HL-60/S4 (cell line): ENCODE measurements at regions not wholly inside any gene's neighbourhood (a gene's known extent, or its start where the extent isn't known, plus 50 kb on each side); places are given as distances from the start of the nearest gene placed in this dataset.
"Not testable (repeated sequence)": the region's sequence is repeated elsewhere in the genome, so short reads cannot be mapped to it uniquely, and the experiment has no call there.

Experiments used
- in situ Hi-C: fragments of 300-500 bp; cut with MboI; formaldehyde crosslinking; loops from 2 replicates; pipeline ENCODE4 v1.14.3; 2022; ENCODE audit warnings: low sequenced_read_pairs

GRCh38 chr7:106386958-106387357 lies 102.2 kb upstream of the NAMPT start:
- in situ Hi-C loops: no loop called here

- in situ Hi-C loops: no loop called here
Observed at GRCh38 chr7:106384373-106384772, 99.6 kb upstream of the NAMPT start.

- in situ Hi-C loops: no loop called here
Observed at GRCh38 chr7:106382929-106383328, 98.1 kb upstream of the NAMPT start.

GRCh38 chr7:106382129-106382528 lies 97.3 kb upstream of the NAMPT start:
- in situ Hi-C loops: no loop called here

GRCh38 chr7:106381252-106381651 lies 96.5 kb upstream of the NAMPT start:
- in situ Hi-C loops: no loop called here

GRCh38 chr7:106377847-106378361 lies 93.1 kb upstream of the NAMPT start:
- in situ Hi-C loops: loop anchor here (10.0 kb wide), 1 partner anchor 203 kb away; no protein-coding TSS in a partner anchor

- in situ Hi-C loops: loop anchor here (10.0 kb wide), 1 partner anchor 201 kb away; no protein-coding TSS in a partner anchor
Observed at GRCh38 chr7:106376026-106376799, 91.4 kb upstream of the NAMPT start.

GRCh38 chr7:106375499-106375898 lies 90.7 kb upstream of the NAMPT start:
- in situ Hi-C loops: loop anchor here (10.0 kb wide), 1 partner anchor 201 kb away; no protein-coding TSS in a partner anchor

GRCh38 chr7:106374437-106374836 lies 89.7 kb upstream of the NAMPT start:
- in situ Hi-C loops: loop anchor here (10.0 kb wide), 1 partner anchor 200 kb away; no protein-coding TSS in a partner anchor

- in situ Hi-C loops: loop anchor here (10.0 kb wide), 1 partner anchor 198 kb away; no protein-coding TSS in a partner anchor
Observed at GRCh38 chr7:106372595-106373318, 88.0 kb upstream of the NAMPT start.

- in situ Hi-C loops: loop anchor here (10.0 kb wide), 1 partner anchor 197 kb away; no protein-coding TSS in a partner anchor
Observed at GRCh38 chr7:106372126-106372525, 87.3 kb upstream of the NAMPT start.

GRCh38 chr7:106371629-106372028 lies 86.8 kb upstream of the NAMPT start:
- in situ Hi-C loops: loop anchor here (10.0 kb wide), 1 partner anchor 197 kb away; no protein-coding TSS in a partner anchor

GRCh38 chr7:106370542-106370941 lies 85.8 kb upstream of the NAMPT start:
- in situ Hi-C loops: loop anchor here (10.0 kb wide), 1 partner anchor 196 kb away; no protein-coding TSS in a partner anchor

- in situ Hi-C loops: loop anchor here (10.0 kb wide), 1 partner anchor 195 kb away; no protein-coding TSS in a partner anchor
Observed at GRCh38 chr7:106369816-106370215, 85.0 kb upstream of the NAMPT start.

GRCh38 chr7:106369352-106369751 lies 84.6 kb upstream of the NAMPT start:
- in situ Hi-C loops: no loop called here

GRCh38 chr7:106367664-106368063 lies 82.9 kb upstream of the NAMPT start:
- in situ Hi-C loops: no loop called here

GRCh38 chr7:106367018-106367420 lies 82.2 kb upstream of the NAMPT start:
- in situ Hi-C loops: no loop called here

- in situ Hi-C loops: no loop called here
Observed at GRCh38 chr7:106365252-106366005, 80.6 kb upstream of the NAMPT start.

GRCh38 chr7:106362507-106362906 lies 77.7 kb upstream of the NAMPT start:
- in situ Hi-C loops: not testable (repeated sequence)

GRCh38 chr7:106358103-106358663 lies 73.4 kb upstream of the NAMPT start:
- in situ Hi-C loops: no loop called here
